ENCODE measurements at regions not wholly inside any gene's neighbourhood (a gene's known extent, or its start where the extent isn't known, plus 50 kb on each side); places are given as distances from the start of the nearest gene placed in this dataset.

DNA sequence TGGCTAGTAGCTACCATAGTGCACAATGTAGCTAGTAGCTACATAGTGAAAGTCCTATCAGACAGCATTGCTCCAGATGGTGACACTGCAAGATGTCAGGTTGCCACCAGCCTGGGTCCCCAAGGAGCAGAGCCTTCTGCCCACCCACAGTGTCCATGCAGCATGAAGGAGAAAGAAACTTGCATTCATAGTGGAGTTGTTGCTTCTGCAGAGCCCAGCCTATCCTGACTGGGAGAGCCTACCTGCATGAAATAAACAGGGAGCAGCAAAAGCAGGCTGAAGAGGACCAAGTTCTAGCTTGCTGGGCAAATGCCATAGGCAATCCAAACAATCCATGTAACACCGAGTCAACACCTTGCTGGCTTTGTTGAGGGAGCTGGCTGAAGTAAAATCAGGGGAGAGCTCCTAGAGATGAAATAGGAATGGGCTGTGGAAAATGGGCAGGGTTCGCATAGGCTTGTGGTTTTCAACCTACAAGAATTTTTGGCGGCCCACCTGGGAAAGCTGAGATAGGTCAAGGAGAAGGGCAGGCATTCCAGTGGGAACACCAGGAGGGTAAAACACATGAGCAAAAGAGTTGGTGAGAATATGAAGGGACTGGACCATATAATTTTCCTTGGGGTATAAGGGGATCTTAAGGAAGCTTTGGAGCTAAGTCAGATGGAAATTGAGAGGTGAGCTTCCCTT is 195.8 kb downstream of the CYP26B1 start:
- ATAC-seq (no peak), DNase-seq (no peak)
- peaks cover 6% of the 10 kb centered on the region for H3K27me3 Mint-ChIP-seq
- H3K4me3 Mint-ChIP-seq: no peak overlapping the region
- H3K27ac Mint-ChIP-seq: no peak overlapping the region
- H3K9me3 ChIP-seq (ENCODE audit: control insufficient read depth, low read length, poor library complexity, severe bottlenecking): no peaks in the 10 kb centered on the region
- no peaks in the 10 kb centered on the region for H3K36me3 Mint-ChIP-seq (ENCODE audit: low read depth)
- no peaks in the 10 kb centered on the region for H3K4me1 Mint-ChIP-seq

DNA sequence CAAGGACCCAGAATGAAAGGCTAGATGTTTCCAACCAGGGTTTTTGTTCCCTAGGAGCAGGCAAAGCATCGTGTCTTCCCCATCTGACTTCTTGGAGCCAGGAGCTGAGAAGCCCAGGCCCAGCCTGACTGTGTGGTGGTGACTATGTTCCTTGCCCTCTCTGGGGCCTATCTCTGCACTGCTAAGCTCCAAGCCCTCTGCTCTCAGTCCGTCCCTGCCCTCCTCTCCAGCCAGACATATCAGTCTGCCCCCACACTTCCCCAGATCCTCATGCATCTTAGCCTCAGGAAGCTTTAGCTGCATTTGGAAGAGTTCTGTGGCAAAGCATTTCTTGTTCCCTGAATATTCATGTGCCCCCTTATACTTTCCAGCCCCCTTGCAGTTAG is 196.6 kb downstream of the CYP26B1 start:
- Mint-ChIP-seq H3K27me3 (peaks cover 6% of the 10 kb centered on the region), H3K27ac (no peak overlapping the region), H3K4me3 (no peak overlapping the region), H3K36me3 (ENCODE audit: low read depth) (no peaks in the 10 kb centered on the region), H3K4me1 (no peaks in the 10 kb centered on the region)
- no peaks in the 10 kb centered on the region for H3K9me3 ChIP-seq (ENCODE audit: control insufficient read depth, low read length, poor library complexity, severe bottlenecking)
- DNase-seq: no peak
- ATAC-seq: no peak

DNA sequence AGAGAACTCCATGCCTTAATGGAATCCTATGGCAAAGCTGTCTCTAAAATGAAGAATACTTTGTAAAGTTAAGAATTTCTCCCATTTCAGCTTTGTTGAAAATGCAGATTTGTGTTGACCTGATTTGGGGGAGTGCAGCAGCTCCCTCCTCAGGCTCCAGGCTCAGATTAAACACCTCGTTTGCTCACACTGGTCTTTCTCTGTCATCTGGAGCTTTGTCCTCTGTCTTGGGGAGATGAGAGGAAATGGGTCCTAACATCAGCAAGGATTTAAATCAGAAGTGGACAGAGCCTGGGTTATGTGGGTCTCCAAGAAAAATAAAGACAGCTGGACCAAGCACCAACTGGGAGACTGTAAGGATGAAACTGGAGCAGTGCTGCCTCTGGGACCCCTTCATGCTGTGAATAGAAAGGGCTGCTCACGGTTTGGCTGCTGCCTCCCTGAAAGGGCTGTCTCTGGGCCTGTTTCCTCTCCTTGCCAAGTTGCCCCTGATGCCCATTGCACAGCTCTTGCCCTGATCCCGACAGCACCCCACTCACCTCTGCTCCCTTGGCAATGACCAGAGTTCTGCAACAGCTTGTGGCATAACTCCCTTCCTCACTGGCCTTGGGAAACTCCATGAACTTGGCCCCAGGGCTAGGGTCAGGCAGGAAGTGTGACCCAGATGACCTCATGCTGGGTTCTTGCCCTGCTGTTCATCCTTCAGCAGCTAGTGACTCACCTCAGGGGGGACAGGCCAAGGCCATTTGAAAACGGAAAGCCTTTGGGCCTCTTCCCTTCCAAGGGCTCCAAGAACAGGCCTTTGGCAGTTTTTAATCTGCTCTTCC is 197.2 kb downstream of the CYP26B1 start:
- H3K36me3 Mint-ChIP-seq (ENCODE audit: low read depth): no peaks in the 10 kb centered on the region
- peaks cover 8% of the 10 kb centered on the region for H3K27me3 Mint-ChIP-seq
- H3K27ac Mint-ChIP-seq: no peak overlapping the region
- ATAC-seq (no peak), DNase-seq (no peak)
- no peak overlapping the region for H3K4me3 Mint-ChIP-seq
- no peaks in the 10 kb centered on the region for H3K9me3 ChIP-seq (ENCODE audit: control insufficient read depth, low read length, poor library complexity, severe bottlenecking)
- H3K4me1 Mint-ChIP-seq: no peaks in the 10 kb centered on the region

DNA sequence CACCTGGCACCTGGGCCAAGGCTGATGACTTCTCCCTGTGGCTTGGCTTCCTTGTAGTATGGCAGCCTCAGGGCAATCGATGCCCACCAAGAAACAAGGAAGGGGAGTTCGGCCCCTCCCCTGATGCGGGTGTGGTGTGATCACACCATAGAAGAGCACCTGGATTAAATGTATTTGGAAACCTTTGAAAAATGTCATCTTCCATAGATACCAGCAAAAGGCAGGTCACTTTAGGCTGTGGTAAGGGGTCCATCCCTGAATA is 198.2 kb downstream of the CYP26B1 start:
- H3K4me3 Mint-ChIP-seq: no peak overlapping the region
- ATAC-seq: no peak
- no peaks in the 10 kb centered on the region for H3K4me1 Mint-ChIP-seq
- peaks cover 17% of the 10 kb centered on the region for H3K27me3 Mint-ChIP-seq
- H3K27ac Mint-ChIP-seq: no peak overlapping the region
- DNase-seq: no peak
- H3K9me3 ChIP-seq (ENCODE audit: control insufficient read depth, low read length, poor library complexity, severe bottlenecking): no peaks in the 10 kb centered on the region
- no peaks in the 10 kb centered on the region for H3K36me3 Mint-ChIP-seq (ENCODE audit: low read depth)

DNA sequence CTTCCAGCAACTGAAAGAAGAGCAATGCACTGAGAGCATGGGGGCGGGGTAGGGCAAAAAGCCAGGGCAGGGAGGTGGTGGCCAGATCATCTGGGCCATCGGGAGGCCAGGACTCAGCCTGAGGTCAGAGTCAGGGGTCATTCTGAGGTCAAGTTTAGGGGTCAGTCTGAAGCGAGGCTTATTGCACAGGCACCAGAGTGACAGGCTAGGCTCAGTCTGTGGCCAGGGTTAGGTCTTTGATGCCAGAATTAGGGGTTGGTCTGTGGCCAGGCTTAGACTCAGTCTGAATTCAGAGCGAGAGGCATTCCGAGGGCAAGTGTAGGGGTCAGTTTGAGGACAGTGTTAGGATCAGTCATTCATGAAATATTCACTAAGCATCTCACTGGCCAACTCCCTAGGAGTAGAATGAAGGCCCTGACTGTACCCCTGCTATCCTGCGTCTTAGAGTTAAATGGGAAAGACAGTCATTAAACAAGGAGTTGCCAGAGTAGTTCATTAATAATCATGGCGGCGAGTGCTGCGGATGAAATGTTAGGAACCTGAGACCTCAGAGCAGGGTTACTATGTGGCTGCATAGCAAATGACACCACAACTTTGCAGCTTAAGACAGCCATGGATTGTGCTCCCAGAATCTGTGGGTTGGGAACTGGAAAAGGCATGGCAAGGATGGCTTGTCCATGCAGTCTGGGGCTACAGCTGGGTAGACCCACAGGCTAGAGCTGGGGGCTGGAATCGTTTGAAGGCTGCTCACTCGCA is 198.7 kb downstream of the CYP26B1 start:
- no peak for ATAC-seq
- H3K4me3 Mint-ChIP-seq: no peak overlapping the region

DNA sequence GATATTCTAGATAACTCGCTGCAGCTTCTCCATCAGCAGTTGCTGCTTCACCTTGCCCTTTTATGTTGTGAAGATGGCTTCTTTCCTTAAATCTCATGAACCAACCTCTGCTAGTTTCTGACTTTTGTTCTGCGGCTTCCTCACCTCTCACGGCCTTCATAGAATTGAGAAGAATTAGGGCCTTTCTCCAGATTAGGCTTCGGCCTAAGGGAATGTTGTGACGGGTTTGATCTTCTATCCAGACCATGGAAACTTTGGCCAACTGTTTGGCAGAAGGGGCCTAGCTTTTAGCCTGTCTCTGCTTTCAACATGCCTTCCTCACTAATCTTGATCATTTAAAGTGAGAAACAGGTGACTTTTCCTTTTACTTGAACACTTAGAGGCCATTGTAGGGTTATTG is 199.9 kb downstream of the CYP26B1 start:
- no peak overlapping the region for H3K4me3 Mint-ChIP-seq
- no peaks in the 10 kb centered on the region for H3K4me1 Mint-ChIP-seq
- no peak overlapping the region for H3K27ac Mint-ChIP-seq
- no peak for ATAC-seq
- no peaks in the 10 kb centered on the region for H3K36me3 Mint-ChIP-seq (ENCODE audit: low read depth)
- no peak for DNase-seq
- peaks cover 26% of the 10 kb centered on the region for H3K27me3 Mint-ChIP-seq
- no peaks in the 10 kb centered on the region for H3K9me3 ChIP-seq (ENCODE audit: control insufficient read depth, low read length, poor library complexity, severe bottlenecking)

More for the DNA sequence above, 198.7 kb downstream of the CYP26B1 start:
- no peak for DNase-seq
- no peaks in the 10 kb centered on the region for H3K9me3 ChIP-seq (ENCODE audit: control insufficient read depth, low read length, poor library complexity, severe bottlenecking)
- peaks cover 22% of the 10 kb centered on the region for H3K27me3 Mint-ChIP-seq
- no peaks in the 10 kb centered on the region for H3K4me1 Mint-ChIP-seq
- H3K36me3 Mint-ChIP-seq (ENCODE audit: low read depth): no peaks in the 10 kb centered on the region
- no peak overlapping the region for H3K27ac Mint-ChIP-seq

DNA sequence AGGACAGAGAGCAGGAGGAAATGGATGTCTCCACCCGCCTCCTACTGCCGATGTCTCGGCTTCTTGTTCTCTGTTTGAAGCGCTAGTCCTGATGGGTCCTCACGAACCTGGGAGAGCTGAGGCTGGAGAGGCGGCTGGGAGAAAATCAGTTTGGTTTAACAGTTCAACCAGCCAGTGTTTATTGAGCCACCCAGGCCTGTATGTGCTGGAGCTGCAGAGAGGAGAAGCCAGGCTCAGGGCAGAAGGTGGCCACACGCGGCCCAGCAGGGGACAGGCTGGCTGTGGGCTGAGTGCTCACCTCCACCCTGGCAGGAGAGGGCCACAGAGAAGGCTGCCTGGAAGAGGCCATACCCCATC is 202.1 kb downstream of the CYP26B1 start:
- ATAC-seq (no peak), DNase-seq (no peak)
- H3K27me3 Mint-ChIP-seq: peaks cover 26% of the 10 kb centered on the region
- peaks cover 3% of the 10 kb centered on the region for H3K36me3 Mint-ChIP-seq (ENCODE audit: low read depth)
- H3K4me1 Mint-ChIP-seq: peaks cover 2% of the 10 kb centered on the region
- no peak overlapping the region for H3K27ac Mint-ChIP-seq
- no peak overlapping the region for H3K4me3 Mint-ChIP-seq
- no peaks in the 10 kb centered on the region for H3K9me3 ChIP-seq (ENCODE audit: control insufficient read depth, low read length, poor library complexity, severe bottlenecking)

DNA sequence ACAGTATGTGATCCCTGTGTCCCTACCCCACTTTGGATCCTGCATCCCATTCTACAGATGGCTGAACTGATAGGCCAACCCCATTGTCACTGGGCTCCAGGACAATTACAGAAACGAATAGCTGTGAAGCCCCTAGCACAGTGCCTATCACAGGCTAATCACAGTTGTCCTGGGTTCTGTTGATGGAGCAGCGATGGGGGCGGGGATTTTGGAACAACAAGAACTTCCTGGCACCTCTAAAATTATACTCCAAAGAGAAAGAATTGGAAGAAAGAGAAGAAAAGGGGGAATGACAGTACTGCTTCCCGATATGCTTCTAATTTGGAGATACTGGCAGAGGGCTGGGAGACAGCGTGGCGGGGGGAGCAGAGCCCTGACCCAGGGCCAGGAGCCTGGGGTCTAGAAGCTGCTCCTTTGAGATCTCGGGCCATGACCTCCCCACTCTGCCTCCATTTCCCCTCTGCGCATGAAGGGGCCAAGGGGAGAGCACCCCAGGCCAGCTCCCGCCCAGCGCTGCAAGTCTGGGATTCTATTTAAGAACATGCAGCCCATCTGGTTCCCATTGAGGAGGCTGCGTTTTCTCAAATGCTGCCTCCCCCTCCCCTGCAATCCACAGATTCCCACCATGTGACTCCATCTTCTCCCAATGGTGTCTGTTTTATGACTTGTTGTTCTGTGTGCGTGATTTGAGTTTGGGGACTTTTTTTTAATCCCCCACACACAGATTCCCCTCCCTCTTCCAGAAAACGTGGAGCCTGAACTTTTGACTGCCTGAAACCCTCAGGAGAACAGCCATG is 202.7 kb downstream of the CYP26B1 start:
- peaks cover 3% of the 10 kb centered on the region for H3K36me3 Mint-ChIP-seq (ENCODE audit: low read depth)
- DNase-seq (no peak), ATAC-seq (no peak)
- peaks cover 2% of the 10 kb centered on the region for H3K4me1 Mint-ChIP-seq
- no peak overlapping the region for H3K27ac Mint-ChIP-seq
- peaks cover 26% of the 10 kb centered on the region for H3K27me3 Mint-ChIP-seq
- no peak overlapping the region for H3K4me3 Mint-ChIP-seq
- no peaks in the 10 kb centered on the region for H3K9me3 ChIP-seq (ENCODE audit: control insufficient read depth, low read length, poor library complexity, severe bottlenecking)

DNA sequence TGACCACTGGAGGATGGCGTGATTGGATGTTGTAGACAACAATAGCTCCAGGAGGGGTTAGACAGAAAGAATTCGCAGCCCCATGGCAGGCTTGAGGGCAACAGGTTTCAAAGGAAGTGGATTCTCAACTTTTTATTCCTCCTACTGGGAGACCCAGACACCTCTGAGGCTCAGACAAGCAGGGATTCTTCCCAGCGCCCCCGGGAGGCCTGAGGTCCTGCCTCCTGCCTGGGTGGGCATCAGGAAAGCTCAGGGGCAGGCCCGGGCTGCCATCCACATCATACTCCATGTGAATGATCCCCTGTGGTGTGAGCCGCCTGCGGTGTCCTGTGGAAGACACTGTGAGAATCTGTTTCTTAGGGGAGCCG is 203.5 kb downstream of the CYP26B1 start:
- no peak overlapping the region for H3K27ac Mint-ChIP-seq
- H3K36me3 Mint-ChIP-seq (ENCODE audit: low read depth): peaks cover 3% of the 10 kb centered on the region
- DNase-seq (no peak), ATAC-seq (no peak)
- H3K4me1 Mint-ChIP-seq: peaks cover 2% of the 10 kb centered on the region
- peaks cover 28% of the 10 kb centered on the region for H3K27me3 Mint-ChIP-seq
- H3K4me3 Mint-ChIP-seq: no peak overlapping the region
- no peaks in the 10 kb centered on the region for H3K9me3 ChIP-seq (ENCODE audit: control insufficient read depth, low read length, poor library complexity, severe bottlenecking)

DNA sequence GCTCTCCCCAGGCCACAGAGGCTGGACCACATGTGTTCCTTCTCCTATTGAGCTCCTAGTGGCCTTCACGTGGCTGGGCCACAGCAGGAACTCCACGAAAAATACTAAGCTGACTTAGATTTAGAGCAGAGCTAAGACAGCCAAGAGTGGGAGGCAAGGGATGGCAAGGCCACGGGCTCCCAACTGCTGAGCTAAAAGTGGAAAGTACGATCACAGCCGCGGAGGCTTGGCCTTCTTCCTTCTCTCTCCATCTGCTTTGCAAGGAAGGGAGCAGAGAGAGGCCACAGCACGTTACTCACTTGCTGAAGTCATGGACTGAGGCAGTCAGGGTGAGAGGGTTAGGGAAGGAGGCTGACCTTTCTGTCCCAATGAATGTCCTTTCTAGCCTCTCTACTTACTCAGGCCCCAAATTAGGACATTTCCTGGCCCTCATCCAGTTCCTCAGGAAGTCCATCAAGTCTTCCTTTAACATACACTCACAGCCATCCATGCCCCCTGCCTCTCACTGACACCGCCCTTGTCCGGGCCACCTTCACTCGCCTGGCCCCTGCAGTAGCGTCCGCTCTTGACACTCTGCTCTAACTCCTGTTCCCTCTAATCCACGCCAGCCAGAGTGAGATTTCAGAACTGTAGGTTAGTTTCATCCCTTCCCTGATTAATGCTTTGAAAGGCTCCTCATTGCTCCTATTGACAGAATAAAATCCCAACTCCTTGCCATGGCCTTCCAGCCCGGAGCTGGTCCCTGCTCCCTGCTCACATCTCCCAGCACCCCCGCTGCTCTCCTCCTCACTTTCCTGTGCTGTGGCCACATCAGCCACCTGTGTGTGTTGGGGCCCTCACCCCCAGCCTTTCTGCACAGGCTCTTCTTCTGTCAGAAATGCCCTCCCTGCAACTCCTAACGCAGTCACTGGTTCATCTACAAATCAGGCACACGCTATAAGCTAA is 204.2 kb downstream of the CYP26B1 start:
- ATAC-seq (no peak), DNase-seq (no peak)
- H3K27ac Mint-ChIP-seq: no peak overlapping the region
- peaks cover 2% of the 10 kb centered on the region for H3K4me1 Mint-ChIP-seq
- no peaks in the 10 kb centered on the region for H3K9me3 ChIP-seq (ENCODE audit: control insufficient read depth, low read length, poor library complexity, severe bottlenecking)
- H3K4me3 Mint-ChIP-seq: no peak overlapping the region
- peaks cover 35% of the 10 kb centered on the region for H3K27me3 Mint-ChIP-seq
- peaks cover 3% of the 10 kb centered on the region for H3K36me3 Mint-ChIP-seq (ENCODE audit: low read depth)

DNA sequence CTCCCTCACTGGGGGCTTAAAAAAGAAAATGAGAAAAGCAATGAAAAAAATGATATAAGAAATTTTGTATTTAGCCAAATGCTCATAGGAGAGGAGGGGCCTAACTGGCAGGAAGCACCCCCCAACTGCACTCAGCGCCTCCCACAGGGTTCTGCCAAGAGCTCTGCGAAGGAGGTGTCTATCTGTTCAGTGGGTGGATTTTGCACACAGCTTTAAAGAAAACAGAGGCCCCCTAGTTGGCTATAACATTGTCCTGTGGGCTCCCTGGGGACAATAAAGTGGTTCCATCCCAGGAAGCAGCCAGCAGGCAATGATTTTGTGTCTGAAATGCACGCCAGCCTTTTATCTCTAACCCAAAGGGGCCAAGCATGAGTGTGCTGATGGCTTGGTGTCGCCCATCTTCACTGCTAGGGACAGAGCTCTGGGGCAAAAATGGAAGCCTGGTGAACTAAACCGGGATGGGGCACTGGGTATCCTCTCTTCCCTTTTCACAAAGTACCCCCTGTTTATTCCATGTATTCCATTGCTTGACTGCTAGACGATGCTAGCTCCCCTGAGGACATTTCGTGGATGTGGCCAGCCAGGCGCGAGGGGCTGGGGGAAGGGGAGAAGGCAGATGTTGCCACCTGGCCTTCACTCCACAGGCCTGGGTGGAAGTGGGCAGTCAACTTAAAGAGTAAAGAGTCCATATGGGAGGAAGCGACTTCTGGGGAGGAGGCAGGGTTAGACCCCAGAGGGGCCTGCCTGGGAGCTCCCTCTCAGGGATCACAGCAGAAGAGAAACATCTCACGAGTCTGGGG is 205.7 kb downstream of the CYP26B1 start:
- Mint-ChIP-seq H3K27ac (no peak overlapping the region), H3K4me3 (no peak overlapping the region), H3K4me1 (peaks cover 2% of the 10 kb centered on the region), H3K36me3 (ENCODE audit: low read depth) (peaks cover 3% of the 10 kb centered on the region), H3K27me3 (peaks cover 35% of the 10 kb centered on the region)
- ATAC-seq: no peak
- H3K9me3 ChIP-seq (ENCODE audit: control insufficient read depth, low read length, poor library complexity, severe bottlenecking): no peaks in the 10 kb centered on the region
- DNase-seq: no peak

DNA sequence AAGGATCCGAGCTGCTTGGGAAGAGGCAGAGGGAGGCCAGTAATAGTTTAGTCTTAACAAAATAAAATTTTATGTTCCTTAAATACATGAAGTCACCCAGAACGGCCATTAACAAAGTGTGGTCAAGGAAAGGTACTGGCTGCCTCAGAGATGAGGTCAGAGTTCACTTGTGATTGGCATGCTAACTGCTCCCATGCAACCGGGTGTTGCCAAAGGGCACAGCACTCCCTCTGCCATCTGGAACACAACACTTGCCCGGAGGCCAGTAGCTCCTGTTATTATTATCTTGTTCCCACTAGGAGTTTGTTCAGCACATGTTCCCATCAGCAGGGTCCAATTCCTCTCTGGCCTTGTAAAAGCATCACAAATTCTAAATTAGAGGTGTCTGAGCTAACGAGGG is 207.0 kb downstream of the CYP26B1 start:
- ATAC-seq (no peak), DNase-seq (no peak)
- Mint-ChIP-seq H3K27ac (no peak overlapping the region), H3K4me3 (no peak overlapping the region), H3K27me3 (peaks cover 35% of the 10 kb centered on the region), H3K36me3 (ENCODE audit: low read depth) (peaks cover 3% of the 10 kb centered on the region), H3K4me1 (peaks cover 2% of the 10 kb centered on the region)
- no peaks in the 10 kb centered on the region for H3K9me3 ChIP-seq (ENCODE audit: control insufficient read depth, low read length, poor library complexity, severe bottlenecking)
